ENCODE measurements at regions not wholly inside any gene's neighbourhood (a gene's known extent, or its start where the extent isn't known, plus 50 kb on each side); places are given as distances from the start of the nearest gene placed in this dataset.

DNA sequence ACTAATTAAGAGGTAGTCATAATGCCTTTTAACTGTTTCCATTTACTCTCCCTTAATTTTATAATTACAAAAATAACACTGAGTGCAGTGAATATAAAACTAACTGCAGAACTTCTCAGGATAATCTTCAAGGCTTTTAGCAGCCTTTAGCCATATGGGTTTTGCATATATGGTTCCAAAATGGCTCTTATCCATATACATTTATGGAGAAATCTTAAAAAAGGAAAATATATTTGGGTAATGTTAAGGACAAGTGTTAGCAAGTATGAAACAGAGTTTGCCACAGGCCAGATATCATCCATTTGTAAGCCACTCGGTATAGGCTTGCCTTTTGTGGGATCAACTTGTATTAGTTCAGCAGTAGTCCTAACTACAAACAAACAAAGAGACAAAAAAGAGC lies 423.4 kb downstream of the PDHA2 start:
- TF ChIP-seq, protein P1, sequence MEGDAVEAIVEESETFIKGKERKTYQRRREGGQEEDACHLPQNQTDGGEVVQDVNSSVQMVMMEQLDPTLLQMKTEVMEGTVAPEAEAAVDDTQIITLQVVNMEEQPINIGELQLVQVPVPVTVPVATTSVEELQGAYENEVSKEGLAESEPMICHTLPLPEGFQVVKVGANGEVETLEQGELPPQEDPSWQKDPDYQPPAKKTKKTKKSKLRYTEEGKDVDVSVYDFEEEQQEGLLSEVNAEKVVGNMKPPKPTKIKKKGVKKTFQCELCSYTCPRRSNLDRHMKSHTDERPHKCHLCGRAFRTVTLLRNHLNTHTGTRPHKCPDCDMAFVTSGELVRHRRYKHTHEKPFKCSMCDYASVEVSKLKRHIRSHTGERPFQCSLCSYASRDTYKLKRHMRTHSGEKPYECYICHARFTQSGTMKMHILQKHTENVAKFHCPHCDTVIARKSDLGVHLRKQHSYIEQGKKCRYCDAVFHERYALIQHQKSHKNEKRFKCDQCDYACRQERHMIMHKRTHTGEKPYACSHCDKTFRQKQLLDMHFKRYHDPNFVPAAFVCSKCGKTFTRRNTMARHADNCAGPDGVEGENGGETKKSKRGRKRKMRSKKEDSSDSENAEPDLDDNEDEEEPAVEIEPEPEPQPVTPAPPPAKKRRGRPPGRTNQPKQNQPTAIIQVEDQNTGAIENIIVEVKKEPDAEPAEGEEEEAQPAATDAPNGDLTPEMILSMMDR (conservative IDR thresholded peaks at IDR 0.05), result no peak
- no peak for TF ChIP-seq ZFX (IDR thresholded peaks at IDR 0.05)
